ENCODE measurements at regions not wholly inside any gene's neighbourhood (a gene's known extent, or its start where the extent isn't known, plus 50 kb on each side); places are given as distances from the start of the nearest gene placed in this dataset.
A peak's percentile ranks its signal among the peaks of the same experiment; 100 is the strongest.

GRCh38 chr9:38284588-38285051 is 107.9 kb upstream of the ALDH1B1 start:
- peak; percentile 46 for DNase-seq

- DNase-seq = no peak
Measured at GRCh38 chr9:38284039-38284575, 108.4 kb upstream of the ALDH1B1 start.

- DNase-seq = no peak
Measured at GRCh38 chr9:38282756-38283155, 109.7 kb upstream of the ALDH1B1 start.

- DNase-seq = no peak
Measured at GRCh38 chr9:38281917-38282316, 110.6 kb upstream of the ALDH1B1 start.

- DNase-seq = no peak
Measured at GRCh38 chr9:38281196-38281595, 111.3 kb upstream of the ALDH1B1 start.

GRCh38 chr9:38280251-38280800 is 112.2 kb upstream of the ALDH1B1 start:
- DNase-seq = no peak

GRCh38 chr9:38278931-38279679 is 113.4 kb upstream of the ALDH1B1 start:
- DNase-seq = no peak

GRCh38 chr9:38278457-38278856 is 114.0 kb upstream of the ALDH1B1 start:
- no peak for DNase-seq

- DNase-seq = peak; percentile 8
Measured at GRCh38 chr9:38277601-38278200, 114.8 kb upstream of the ALDH1B1 start.

GRCh38 chr9:38276771-38277439 is 115.6 kb upstream of the ALDH1B1 start:
- no peak for DNase-seq

- DNase-seq = no peak
Measured at GRCh38 chr9:38274800-38275199, 117.7 kb upstream of the ALDH1B1 start.

- DNase-seq = no peak
Measured at GRCh38 chr9:38272710-38273109, 119.8 kb upstream of the ALDH1B1 start.

- no peak for DNase-seq
Measured at GRCh38 chr9:38271666-38272241, 120.7 kb upstream of the ALDH1B1 start.

GRCh38 chr9:38269775-38270174 is 122.7 kb upstream of the ALDH1B1 start:
- DNase-seq = no peak

GRCh38 chr9:38263532-38263931 is 129.0 kb upstream of the ALDH1B1 start:
- DNase-seq = no peak

- DNase-seq = no peak
Measured at GRCh38 chr9:38259519-38260218, 132.8 kb upstream of the ALDH1B1 start.

- no peak for DNase-seq
Measured at GRCh38 chr9:38259056-38259455, 133.4 kb upstream of the ALDH1B1 start.

GRCh38 chr9:38257626-38258215 is 134.8 kb upstream of the ALDH1B1 start:
- no peak for DNase-seq

GRCh38 chr9:38256461-38256860 is 136.0 kb upstream of the ALDH1B1 start:
- DNase-seq = no peak

- DNase-seq = no peak
Measured at GRCh38 chr9:38255599-38255998, 136.9 kb upstream of the ALDH1B1 start.

GRCh38 chr9:38254756-38255155 is 137.7 kb upstream of the ALDH1B1 start:
- DNase-seq = no peak

- DNase-seq = no peak
Measured at GRCh38 chr9:38254151-38254550, 138.4 kb upstream of the ALDH1B1 start.

Measured in DMS153 (cell line).